ENCODE measurements at regions not wholly inside any gene's neighbourhood (a gene's known extent, or its start where the extent isn't known, plus 50 kb on each side); places are given as distances from the start of the nearest gene placed in this dataset.

DNA sequence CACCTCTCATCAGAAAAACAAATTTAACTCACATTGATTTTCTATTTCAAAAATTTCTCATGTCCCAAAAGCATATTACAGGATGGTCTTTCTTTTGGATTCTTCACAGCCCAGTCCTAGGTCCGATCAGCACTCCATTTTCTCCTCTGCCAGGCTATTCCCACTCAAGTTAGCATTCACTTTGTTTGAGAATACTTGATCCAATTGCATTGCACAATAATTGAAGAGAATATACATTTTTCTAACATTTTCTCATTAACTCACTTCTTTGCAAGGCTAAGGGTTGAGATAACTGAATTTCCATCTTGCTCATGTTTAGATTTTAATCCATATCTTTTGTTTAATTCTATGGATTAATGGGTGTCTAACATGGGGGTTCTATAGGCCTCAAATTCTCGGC is 716.1 kb downstream of the QKI start:
- CTCF ChIA-PET: no interaction called here
- Mint-ChIP-seq H3K4me1 (ENCODE audit: insufficient read depth, unreplicated experiment) (no peaks in the 10 kb centered on the region), H3K9me3 (ENCODE audit: unreplicated experiment) (peaks cover 3% of the 10 kb centered on the region), H3K27me3 (ENCODE audit: insufficient read depth, unreplicated experiment) (no peaks in the 10 kb centered on the region), H3K4me3 (ENCODE audit: unreplicated experiment) (no peak overlapping the region), H3K27ac (ENCODE audit: low read depth, unreplicated experiment) (no peak overlapping the region), H3K36me3 (ENCODE audit: insufficient read depth, unreplicated experiment) (no peaks in the 10 kb centered on the region)
- POLR2A ChIA-PET: interaction anchor here (0.7 kb wide), 1 partner anchor 13 kb away, joined by 3 read pairs; no protein-coding TSS in a partner anchor
- intact Hi-C loops (cut with micrococcal nuclease): no loop called here
- TF ChIP-seq, protein P1, sequence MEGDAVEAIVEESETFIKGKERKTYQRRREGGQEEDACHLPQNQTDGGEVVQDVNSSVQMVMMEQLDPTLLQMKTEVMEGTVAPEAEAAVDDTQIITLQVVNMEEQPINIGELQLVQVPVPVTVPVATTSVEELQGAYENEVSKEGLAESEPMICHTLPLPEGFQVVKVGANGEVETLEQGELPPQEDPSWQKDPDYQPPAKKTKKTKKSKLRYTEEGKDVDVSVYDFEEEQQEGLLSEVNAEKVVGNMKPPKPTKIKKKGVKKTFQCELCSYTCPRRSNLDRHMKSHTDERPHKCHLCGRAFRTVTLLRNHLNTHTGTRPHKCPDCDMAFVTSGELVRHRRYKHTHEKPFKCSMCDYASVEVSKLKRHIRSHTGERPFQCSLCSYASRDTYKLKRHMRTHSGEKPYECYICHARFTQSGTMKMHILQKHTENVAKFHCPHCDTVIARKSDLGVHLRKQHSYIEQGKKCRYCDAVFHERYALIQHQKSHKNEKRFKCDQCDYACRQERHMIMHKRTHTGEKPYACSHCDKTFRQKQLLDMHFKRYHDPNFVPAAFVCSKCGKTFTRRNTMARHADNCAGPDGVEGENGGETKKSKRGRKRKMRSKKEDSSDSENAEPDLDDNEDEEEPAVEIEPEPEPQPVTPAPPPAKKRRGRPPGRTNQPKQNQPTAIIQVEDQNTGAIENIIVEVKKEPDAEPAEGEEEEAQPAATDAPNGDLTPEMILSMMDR (IDR thresholded peaks at IDR 0.05; ENCODE audit: unreplicated experiment): no peak
- no TSS peak for BruUV-seq (replicated peaks)
- no peak for DNase-seq (ENCODE audit: unreplicated experiment)

DNA sequence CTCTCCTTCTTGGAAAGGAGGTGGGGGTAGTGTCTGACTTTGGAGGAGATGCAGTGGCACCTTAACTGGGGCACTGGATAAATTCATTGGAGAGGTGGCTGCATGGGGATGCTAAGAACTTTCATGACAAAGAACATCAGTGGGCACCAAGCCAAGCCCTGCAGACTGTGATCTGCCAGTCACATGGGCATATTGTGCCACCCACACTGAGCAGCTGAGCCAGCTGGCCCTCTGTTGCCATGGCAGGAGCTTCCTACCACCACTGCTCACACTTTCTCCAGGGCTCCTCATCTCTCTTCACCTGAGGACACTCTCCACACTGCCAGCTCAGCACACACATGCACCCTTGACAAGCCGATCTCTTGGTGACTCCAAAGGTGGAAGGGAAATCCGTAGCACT is 715.6 kb downstream of the QKI start:
- ChIA-PET POLR2A (interaction anchor here (0.7 kb wide), 1 partner anchor 12 kb away, joined by 3 read pairs; no protein-coding TSS in a partner anchor), CTCF (no interaction called here)
- no TSS peak for BruUV-seq (replicated peaks)
- no peaks in the 10 kb centered on the region for H3K36me3 Mint-ChIP-seq (ENCODE audit: insufficient read depth, unreplicated experiment)
- TF ChIP-seq, protein P1 (IDR thresholded peaks at IDR 0.05; ENCODE audit: unreplicated experiment): no peak
- H3K9me3 Mint-ChIP-seq (ENCODE audit: unreplicated experiment): peaks cover 7% of the 10 kb centered on the region
- intact Hi-C loops (cut with micrococcal nuclease): no loop called here
- H3K4me1 Mint-ChIP-seq (ENCODE audit: insufficient read depth, unreplicated experiment): no peaks in the 10 kb centered on the region
- peak; percentile 11 for DNase-seq (ENCODE audit: unreplicated experiment)
- no peak overlapping the region for H3K4me3 Mint-ChIP-seq (ENCODE audit: unreplicated experiment)
- no peaks in the 10 kb centered on the region for H3K27me3 Mint-ChIP-seq (ENCODE audit: insufficient read depth, unreplicated experiment)
- no peak overlapping the region for H3K27ac Mint-ChIP-seq (ENCODE audit: low read depth, unreplicated experiment)

DNA sequence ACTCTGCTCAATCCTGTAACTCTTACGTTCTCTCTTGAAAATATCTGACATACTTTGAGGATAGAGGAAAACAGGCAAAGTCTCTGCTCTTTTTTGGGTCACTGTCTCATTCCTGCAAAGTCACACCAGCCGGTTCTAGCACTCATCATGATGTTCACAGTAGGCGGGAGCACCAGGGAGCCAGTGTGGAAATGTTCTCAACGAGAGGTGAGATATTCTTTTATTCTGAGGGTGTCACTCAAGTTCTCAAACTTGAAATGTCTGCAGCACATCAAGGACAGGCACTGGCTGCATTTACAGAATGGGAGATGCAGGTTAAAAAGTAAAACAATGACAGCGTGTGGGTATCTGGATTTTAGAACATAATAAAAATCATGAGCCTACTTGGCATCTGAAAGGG is 714.7 kb downstream of the QKI start:
- DNase-seq (ENCODE audit: unreplicated experiment): no peak
- Mint-ChIP-seq H3K9me3 (ENCODE audit: unreplicated experiment) (peaks cover 8% of the 10 kb centered on the region), H3K27ac (ENCODE audit: low read depth, unreplicated experiment) (no peak overlapping the region), H3K4me1 (ENCODE audit: insufficient read depth, unreplicated experiment) (no peaks in the 10 kb centered on the region), H3K27me3 (ENCODE audit: insufficient read depth, unreplicated experiment) (no peaks in the 10 kb centered on the region), H3K4me3 (ENCODE audit: unreplicated experiment) (no peak overlapping the region), H3K36me3 (ENCODE audit: insufficient read depth, unreplicated experiment) (no peaks in the 10 kb centered on the region)
- TF ChIP-seq, protein P1 (IDR thresholded peaks at IDR 0.05; ENCODE audit: unreplicated experiment): no peak
- CTCF ChIA-PET: interaction anchor here (1.2 kb wide), 1 partner anchor 488 kb away, joined by 3 read pairs; no protein-coding TSS in a partner anchor
- no TSS peak for BruUV-seq (replicated peaks)
- POLR2A ChIA-PET: no interaction called here
- intact Hi-C loops (cut with micrococcal nuclease): no loop called here

DNA sequence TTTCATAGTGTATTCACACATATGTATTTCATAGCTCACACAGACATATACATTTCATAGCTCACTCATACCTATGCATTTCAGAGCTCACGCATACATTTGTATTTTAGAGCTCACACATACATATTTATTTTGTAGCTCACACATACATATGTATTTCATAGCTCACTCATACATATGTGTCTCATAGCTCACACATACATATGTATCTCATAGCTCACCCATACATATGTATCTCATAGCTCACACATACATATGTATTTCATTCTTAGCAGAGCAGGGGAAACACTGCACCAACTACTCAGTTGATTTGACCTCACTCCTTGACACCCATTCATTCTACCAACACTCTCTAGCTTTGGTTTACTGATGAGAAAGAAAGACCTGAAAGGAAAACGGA is 713.6 kb downstream of the QKI start:
- DNase-seq (ENCODE audit: unreplicated experiment): no peak
- POLR2A ChIA-PET: no interaction called here
- Mint-ChIP-seq H3K4me3 (ENCODE audit: unreplicated experiment) (no peak overlapping the region), H3K9me3 (ENCODE audit: unreplicated experiment) (peaks cover 8% of the 10 kb centered on the region), H3K4me1 (ENCODE audit: insufficient read depth, unreplicated experiment) (no peaks in the 10 kb centered on the region), H3K27ac (ENCODE audit: low read depth, unreplicated experiment) (no peak overlapping the region), H3K27me3 (ENCODE audit: insufficient read depth, unreplicated experiment) (no peaks in the 10 kb centered on the region), H3K36me3 (ENCODE audit: insufficient read depth, unreplicated experiment) (no peaks in the 10 kb centered on the region)
- no TSS peak for BruUV-seq (replicated peaks)
- CTCF ChIA-PET: interaction anchor here (1.2 kb wide), 1 partner anchor 489 kb away, joined by 3 read pairs; no protein-coding TSS in a partner anchor
- intact Hi-C loops (cut with micrococcal nuclease): no loop called here
- TF ChIP-seq, protein P1 (IDR thresholded peaks at IDR 0.05; ENCODE audit: unreplicated experiment): no peak
